A673 (cell line): ENCODE measurements at regions not wholly inside any gene's neighbourhood (a gene's known extent, or its start where the extent isn't known, plus 50 kb on each side); places are given as distances from the start of the nearest gene placed in this dataset.

Experiments
- BruUV-seq: library from RNA; stranded (reverse); fragments of 400-500 nt; replicated peaks from 2 replicates; lab custom pipeline; 2021; lab: Mats Ljungman, UMichigan
- CTCF ChIA-PET: fragments of 300-600 bp; sonication (Branson Sonifier 250); formaldehyde crosslinking; loops from one replicate; lab custom pipeline; 2022; ENCODE audit warnings: antibody characterized with exemption; lab: Charles Lee
- POLR2A ChIA-PET: fragments of 300-600 bp; sonication (Branson Sonifier 250); formaldehyde crosslinking; loops from one replicate; lab custom pipeline; 2022; ENCODE audit warnings: antibody characterized with exemption; ENCODE audit not compliant: low non-redundant PET; lab: Charles Lee
- DNase-seq: peaks from one replicate; pipeline ENCODE4 v3.0.0-alpha.2; 2015; ENCODE audit warnings: low spot score
- H3K27ac ChIP-seq: fragments of 200-600 bp; sonication (generic); 2 replicates; pipeline ENCODE4 v1.5.1; 2016; ENCODE audit warnings: mixed run types, low read depth, mild to moderate bottlenecking, mixed read lengths, antibody characterized with exemption, low read length; ENCODE audit not compliant: poor library complexity, severe bottlenecking
- H3K27me3 ChIP-seq: fragments of 200-600 bp; sonication (generic); replicated peaks from 2 replicates; pipeline ENCODE4 v1.6.1; 2017; ENCODE audit warnings: mixed run types, low read depth, mild to moderate bottlenecking, mixed read lengths, antibody characterized with exemption, low read length; ENCODE audit not compliant: insufficient read depth, poor library complexity
- H3K36me3 ChIP-seq: fragments of 200-600 bp; sonication (generic); 2 replicates; pipeline ENCODE4 v1.6.1; 2016; ENCODE audit warnings: mixed run types, mild to moderate bottlenecking, mixed read lengths, antibody characterized with exemption, low read length; ENCODE audit not compliant: insufficient read depth, poor library complexity, severe bottlenecking
- H3K4me1 ChIP-seq: fragments of 200-600 bp; sonication (generic); 2 replicates; pipeline ENCODE4 v1.6.1; 2017; ENCODE audit warnings: mixed run types, mild to moderate bottlenecking, mixed read lengths, antibody characterized with exemption, low read length; ENCODE audit not compliant: insufficient read depth, poor library complexity, severe bottlenecking
- H3K4me3 ChIP-seq: fragments of 200-600 bp; sonication (generic); 2 replicates; pipeline ENCODE4 v1.5.1; 2016; ENCODE audit warnings: low read depth, mixed run types, mild to moderate bottlenecking, mixed read lengths, low read length; ENCODE audit not compliant: poor library complexity, severe bottlenecking
- H3K9me3 ChIP-seq: fragments of 200-600 bp; sonication (generic); 2 replicates; pipeline ENCODE4 v1.6.1; 2016; ENCODE audit warnings: mixed run types, low read depth, mild to moderate bottlenecking, mixed read lengths, antibody characterized with exemption, low read length; ENCODE audit not compliant: poor library complexity, severe bottlenecking
- EZH2 ChIP-seq: fragments of 200-600 bp; sonication (generic); IDR thresholded peaks from 2 replicates; pipeline ENCODE4 v1.6.1; 2017; ENCODE audit warnings: borderline replicate concordance, low read depth, mild to moderate bottlenecking, mixed read lengths, antibody characterized with exemption, low read length; ENCODE audit not compliant: poor library complexity, severe bottlenecking
- intact Hi-C: fragments of 100-400 bp; cut with micrococcal nuclease; formaldehyde crosslinking; loops from one replicate; pipeline ENCODE4 v1.10.0; 2022; ENCODE audit not compliant: unreplicated experiment
- TF ChIP-seq, protein P1 (sequence below): fragments of 300-800, 200-600 bp; sonication (generic); conservative IDR thresholded peaks from 2 replicates; pipeline ENCODE4 v1.5.1; 2017; ENCODE audit warnings: low read depth, mild to moderate bottlenecking, antibody characterized with exemption, low read length, moderate library complexity, mixed read lengths

DNA sequence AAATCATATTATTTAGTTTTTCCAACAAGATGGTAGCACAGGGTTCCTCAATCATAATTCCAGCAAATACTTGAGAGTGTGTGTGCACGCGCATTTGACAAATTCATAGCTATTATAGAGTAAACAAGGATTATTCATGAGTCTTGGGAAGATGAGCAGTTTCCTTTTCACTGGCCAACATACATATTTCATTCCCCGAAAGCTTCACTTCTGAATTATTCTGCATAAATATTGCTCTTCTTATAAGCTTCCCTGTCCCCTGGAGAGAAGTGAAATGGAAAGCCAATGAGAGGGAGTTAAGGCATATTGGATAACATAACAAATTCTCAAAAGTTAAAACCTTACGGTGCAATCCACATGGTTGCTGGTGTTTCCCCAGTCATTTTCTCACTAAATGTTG, 386.4 kb upstream of the SEMA6A start:
- POLR2A ChIA-PET = no interaction called here
- DNase-seq = no peak

DNA sequence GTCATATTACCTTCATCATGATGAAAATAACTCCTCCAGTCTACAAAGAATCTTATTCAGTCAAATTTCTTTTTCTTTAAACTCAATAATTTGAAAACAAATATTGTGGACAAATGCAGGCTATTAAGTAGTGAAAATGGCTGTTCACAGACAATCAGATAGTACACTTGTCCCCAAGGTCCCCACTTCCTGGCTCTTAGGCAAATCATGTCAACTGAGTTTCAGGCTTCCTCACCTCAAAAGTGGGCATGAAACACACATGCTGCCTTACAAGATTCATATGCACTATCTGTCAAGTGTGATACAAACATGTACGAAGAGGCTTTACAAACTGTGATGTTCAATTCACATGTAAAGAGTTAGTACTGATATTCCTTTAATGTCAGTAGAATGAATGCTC, 385.2 kb upstream of the SEMA6A start:
- Histone ChIP-seq H3K27me3 (no peaks in the 10 kb centered on the region), H3K36me3 (no peaks in the 10 kb centered on the region), H3K4me3 (no peak overlapping the region), H3K27ac (no peak overlapping the region), H3K4me1 (no peaks in the 10 kb centered on the region), H3K9me3 (no peaks in the 10 kb centered on the region)
- BruUV-seq = no TSS peak
- no peak for DNase-seq
- ChIA-PET CTCF (no interaction called here), POLR2A (no interaction called here)
- TF ChIP-seq, protein P1, sequence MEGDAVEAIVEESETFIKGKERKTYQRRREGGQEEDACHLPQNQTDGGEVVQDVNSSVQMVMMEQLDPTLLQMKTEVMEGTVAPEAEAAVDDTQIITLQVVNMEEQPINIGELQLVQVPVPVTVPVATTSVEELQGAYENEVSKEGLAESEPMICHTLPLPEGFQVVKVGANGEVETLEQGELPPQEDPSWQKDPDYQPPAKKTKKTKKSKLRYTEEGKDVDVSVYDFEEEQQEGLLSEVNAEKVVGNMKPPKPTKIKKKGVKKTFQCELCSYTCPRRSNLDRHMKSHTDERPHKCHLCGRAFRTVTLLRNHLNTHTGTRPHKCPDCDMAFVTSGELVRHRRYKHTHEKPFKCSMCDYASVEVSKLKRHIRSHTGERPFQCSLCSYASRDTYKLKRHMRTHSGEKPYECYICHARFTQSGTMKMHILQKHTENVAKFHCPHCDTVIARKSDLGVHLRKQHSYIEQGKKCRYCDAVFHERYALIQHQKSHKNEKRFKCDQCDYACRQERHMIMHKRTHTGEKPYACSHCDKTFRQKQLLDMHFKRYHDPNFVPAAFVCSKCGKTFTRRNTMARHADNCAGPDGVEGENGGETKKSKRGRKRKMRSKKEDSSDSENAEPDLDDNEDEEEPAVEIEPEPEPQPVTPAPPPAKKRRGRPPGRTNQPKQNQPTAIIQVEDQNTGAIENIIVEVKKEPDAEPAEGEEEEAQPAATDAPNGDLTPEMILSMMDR = no peak
- TF ChIP-seq EZH2 = no peak
- intact Hi-C loops = no loop called here

More for the DNA sequence above, 386.4 kb upstream of the SEMA6A start:
- no peaks in the 10 kb centered on the region for H3K4me1 ChIP-seq
- no peaks in the 10 kb centered on the region for H3K36me3 ChIP-seq
- no peak overlapping the region for H3K4me3 ChIP-seq
- no peak overlapping the region for H3K27ac ChIP-seq
- no peaks in the 10 kb centered on the region for H3K9me3 ChIP-seq
- intact Hi-C loops = no loop called here
- H3K27me3 ChIP-seq = no peaks in the 10 kb centered on the region
- CTCF ChIA-PET = no interaction called here
- BruUV-seq = no TSS peak
- TF ChIP-seq EZH2 = no peak
- TF ChIP-seq, protein P1 = no peak

DNA sequence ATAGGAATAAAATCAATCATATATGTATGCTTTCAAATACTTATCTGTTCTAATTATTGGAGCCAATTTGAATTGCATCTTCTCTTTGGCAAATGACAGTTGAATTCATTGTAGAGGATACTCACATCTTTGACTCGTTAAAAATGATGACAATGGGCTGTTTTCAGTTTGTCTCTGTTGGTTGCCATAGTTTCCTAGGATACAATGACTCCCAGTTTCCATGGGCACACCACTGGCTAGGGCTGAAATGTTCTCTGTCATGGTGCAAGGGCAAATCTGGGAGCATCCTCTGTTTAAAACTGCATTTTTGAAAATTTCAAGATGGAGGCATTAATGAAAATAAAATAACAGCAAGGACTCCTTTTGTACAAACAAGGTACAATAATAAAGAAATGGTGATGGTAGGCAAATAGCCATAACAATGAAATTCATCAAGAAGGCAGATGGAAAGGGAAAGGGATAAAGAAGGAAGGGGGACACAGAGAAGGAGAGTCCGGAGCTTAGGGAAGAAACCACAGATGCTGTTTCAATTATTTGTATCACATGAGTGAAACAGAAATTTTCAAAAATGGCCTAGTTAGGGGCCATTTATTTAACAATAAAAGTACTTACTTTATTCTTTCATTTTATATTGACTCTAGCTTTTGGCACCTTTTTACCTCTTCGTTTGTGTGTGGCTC, 378.8 kb upstream of the SEMA6A start:
- CTCF ChIA-PET = no interaction called here
- DNase-seq = no peak
- Histone ChIP-seq H3K36me3 (no peaks in the 10 kb centered on the region), H3K4me3 (no peak overlapping the region), H3K27ac (no peak overlapping the region), H3K4me1 (no peaks in the 10 kb centered on the region), H3K9me3 (no peaks in the 10 kb centered on the region), H3K27me3 (no peaks in the 10 kb centered on the region)
- TF ChIP-seq, protein P1 = no peak
- TF ChIP-seq EZH2 = no peak
- intact Hi-C loops = no loop called here
- POLR2A ChIA-PET = no interaction called here
- no TSS peak for BruUV-seq
